ENCODE measurements at regions not wholly inside any gene's neighbourhood (a gene's known extent, or its start where the extent isn't known, plus 50 kb on each side); places are given as distances from the start of the nearest gene placed in this dataset.
A peak's percentile ranks its signal among the peaks of the same experiment; 100 is the strongest.
"Not testable (repeated sequence)": the region's sequence is repeated elsewhere in the genome, so short reads cannot be mapped to it uniquely, and the experiment has no call there.

DNA sequence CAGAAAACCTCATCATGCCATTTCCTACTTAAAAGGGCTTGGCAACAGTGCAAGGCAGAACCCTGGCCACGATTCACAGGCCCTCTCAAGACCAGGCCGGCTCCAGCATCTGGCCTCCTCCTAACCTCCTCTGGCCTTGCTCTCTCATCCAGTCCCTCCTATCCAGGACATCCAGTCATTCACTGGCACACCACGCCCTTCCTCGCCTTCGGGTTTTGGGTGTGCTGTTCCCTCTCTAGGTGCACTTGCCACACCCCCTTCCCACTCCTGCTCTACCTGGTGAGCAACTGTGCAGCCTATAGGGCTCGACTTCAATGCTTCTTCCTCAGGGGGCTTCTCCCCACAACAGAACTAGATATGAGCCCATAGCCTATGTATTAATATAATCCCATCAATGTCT, 317.1 kb downstream of the ARRDC4 start:
- DNase-seq (ENCODE audit: low read depth), result no peak

DNA sequence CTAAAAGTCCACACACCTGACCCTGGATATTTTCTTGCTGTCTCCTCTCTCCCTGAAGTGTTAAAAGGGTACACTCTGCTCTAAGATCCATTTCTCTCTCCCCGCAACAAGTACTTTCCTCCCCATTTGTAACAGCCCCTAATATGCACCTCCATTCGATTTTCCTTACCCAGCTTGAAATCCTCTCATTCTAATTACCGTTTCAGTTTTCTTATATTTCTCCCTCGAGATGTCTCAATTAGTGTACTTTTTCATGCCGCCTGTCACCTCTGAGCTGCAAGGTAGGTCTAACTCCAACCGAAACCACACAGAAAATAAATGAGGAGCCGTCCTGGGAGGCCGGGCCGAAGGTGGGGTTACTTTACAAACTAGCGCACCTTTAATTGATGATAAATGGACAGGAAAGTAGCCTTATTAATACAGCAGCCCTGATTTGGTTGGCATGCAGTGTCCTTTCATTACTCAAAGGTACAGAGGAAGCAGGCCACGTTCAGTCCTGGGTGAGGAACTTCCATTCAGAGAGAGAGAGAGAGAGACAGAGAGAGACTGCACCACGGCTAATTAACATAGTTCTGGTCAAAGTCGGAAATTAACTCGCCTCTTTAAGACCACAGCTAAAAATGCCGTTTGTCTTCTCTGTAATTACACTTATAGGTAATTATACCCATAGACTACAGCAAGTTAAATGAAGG, 319.9 kb downstream of the ARRDC4 start:
- no peak for DNase-seq (ENCODE audit: low read depth)

DNA sequence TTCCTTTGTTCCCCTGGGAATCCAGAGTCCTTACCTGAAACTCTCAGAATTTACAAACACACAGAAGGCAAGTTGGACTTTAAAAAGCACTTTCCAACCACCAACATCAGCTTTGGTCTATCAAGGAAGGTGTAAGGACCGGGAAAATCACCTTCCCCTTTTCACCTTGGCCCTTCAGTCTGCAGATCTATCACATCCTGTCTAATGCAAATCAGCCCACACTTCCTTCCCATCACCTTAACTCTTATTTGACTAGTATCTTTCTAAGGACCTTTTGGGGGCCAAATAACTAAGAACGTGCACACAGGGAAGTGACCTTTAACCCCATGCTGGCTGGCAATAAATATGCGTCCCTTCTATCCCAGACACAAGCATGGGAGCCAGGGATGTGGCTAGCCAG, 320.6 kb downstream of the ARRDC4 start:
- DNase-seq (ENCODE audit: low read depth), result no peak

DNA sequence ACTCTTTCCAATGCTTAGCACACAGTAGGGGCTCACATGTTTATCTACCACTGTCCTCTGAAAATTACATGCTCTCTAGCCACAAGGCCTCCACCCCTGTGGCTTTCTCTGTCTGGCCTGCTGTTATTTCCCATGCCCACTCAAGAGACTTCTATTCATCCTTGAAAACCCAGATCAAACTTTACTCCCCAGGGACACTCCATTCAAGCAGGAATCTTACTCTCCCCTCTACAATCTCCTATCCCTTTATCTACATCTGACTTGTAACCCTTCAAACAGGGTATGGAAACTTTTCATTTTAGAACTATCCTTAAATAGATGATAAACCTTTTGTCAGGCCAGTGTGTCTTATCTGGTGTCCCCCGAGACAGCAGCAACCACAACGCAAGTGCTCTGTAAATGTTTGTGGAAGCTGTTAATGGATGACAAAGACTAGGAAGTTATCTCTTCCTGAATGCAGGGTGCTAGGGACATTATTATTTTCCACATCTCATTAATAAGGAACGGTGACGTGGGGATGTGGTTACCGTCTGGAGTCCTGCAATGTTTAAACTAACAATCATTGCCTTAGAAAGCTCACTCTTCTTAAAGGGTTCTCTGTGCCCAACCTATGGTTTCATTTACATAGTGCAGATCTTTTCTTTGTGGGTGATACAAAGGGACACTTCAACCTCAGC, 322.3 kb downstream of the ARRDC4 start:
- DNase-seq (ENCODE audit: low read depth), result no peak

DNA sequence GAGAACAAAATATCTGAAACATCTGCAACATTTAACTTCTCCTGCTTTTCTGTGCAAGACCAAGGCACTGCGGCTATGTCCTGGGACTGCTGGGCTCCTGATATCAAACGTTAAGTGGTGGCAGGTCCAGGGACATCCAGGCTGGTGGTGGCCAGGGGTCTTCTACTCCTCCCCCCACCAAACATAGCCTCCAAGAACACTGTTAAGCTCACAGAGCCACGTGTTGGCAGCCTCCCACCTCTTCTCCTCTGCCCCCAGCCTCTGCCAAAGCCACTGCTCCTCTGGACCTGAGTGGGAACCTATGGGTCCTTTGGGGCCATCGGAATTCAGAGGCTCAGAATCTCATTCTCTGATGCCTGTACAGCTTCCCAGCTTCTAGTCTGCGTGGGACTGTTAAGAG, 325.7 kb downstream of the ARRDC4 start:
- no peak for DNase-seq (ENCODE audit: low read depth)

DNA sequence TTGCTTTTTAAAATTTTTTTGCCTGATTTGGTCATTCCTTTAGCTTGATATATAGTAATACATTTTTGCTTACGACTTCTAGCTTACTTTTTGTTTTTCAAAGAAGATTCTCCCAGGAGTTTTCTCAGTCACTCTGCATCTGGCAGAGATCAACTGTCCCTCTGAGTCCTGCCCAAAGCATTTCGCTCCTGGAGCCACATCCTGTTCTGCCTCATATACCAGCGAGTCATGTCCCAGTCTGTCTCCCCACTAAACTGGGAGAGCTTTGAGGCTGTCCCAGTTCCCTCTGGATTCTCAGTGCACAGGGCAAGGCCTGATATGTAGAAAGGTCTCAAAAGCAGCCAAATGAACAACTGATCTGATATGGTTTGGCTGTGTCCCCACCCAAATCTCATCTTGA, 326.3 kb downstream of the ARRDC4 start:
- DNase-seq (ENCODE audit: low read depth), result no peak

DNA sequence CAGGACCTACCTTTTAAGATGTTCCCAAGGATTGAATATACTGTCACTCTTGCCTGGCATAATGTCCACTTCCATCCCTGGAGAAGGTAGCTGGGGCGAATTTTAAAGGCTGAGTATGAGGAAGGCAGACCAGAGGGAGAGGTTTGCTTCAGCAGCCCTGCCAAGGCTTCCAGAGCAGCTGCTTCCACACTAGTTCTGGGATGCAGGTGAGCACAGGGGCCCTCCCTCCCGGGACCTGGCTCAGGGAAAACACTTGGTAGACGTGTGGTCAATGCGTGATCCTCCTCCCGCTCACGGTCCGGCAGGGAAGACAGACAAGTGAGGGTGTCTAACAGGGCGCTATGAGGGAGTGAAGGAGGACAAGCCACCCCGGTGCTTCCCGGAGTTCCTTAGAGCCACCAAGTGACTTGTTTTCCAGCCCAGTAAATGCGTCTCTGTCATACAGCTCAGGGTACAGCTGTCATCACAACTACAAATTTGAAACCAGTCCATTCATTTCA, 327.6 kb downstream of the ARRDC4 start:
- no peak for DNase-seq (ENCODE audit: low read depth)

DNA sequence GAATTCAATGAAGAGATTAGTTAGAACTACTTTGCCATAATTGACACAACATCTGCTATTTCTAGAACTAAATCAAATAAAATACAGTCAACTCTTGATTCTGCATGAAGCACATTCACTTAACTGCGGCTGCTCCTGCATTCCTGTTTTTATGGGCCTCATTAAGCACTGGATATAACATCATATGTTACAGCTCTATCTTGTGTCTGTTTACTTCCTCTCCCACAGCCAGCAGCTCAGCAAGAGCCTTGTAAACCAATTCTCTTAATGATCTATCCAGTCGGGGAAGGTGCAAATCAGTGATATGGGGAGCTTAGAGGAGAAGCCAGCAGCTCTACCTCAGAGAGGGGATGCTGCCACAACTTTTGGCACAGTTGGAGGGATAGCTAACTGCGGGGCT, 329.2 kb downstream of the ARRDC4 start:
- no peak for DNase-seq (ENCODE audit: low read depth)

DNA sequence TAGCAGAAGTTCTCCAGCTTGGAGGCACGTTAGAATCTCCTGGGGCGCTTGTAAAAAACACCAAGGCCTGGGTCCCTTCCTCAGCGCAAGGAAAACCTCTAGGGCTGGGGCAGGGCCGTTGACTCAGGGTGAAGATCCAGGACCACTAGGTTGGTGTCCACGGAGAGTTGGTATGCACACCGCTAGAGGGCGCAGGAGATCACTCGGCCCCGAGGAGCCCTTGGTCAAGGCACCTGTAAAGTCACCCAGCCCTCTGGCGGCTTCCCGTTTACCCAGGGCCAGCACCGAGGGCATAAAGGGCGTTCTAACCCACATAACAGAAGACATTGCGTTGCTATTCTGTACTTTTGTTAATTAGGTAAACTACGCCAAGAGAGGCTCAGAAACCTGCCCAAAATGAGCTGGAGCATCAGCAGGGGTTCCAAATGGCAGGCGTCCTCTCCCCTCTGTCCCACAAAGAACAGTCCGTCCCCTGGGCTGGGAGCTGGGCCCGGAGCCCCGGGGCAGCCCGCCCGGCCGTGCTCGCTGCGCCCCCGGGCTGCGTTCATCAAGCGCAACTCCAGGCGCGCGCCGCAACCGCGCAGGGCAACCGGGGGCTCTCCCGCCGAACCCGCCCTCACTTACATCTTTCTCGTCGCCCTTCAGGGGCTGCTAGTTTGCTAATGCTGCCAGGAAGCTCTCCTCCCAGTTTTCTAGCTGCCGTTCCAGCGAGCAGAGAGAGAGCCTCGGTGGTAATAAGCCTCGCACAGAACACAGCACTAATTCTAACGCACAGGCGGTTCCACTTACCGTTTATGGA, 332.1 kb downstream of the ARRDC4 start:
- peak; percentile 13 for DNase-seq (ENCODE audit: low read depth)

DNA sequence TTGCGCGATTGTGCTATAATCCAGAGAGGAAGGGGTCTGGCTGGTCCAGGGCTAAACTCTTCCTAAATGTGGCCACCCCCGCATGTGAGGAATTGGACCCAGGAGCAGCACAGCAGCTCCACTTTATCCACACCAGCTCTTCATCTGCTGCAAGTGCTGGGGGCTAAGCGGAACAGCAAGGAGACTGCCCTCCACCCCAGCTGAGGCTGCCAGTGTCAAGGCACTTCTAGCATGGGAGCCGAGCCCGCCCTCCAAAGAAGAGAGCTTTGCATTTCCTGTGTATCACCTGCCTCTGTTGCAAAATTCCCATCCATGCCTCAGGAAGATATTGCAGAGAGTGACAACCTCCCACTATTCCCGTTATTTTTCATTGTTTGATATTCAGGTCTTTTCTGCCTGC, 333.6 kb downstream of the ARRDC4 start:
- DNase-seq (ENCODE audit: low read depth), result no peak

DNA sequence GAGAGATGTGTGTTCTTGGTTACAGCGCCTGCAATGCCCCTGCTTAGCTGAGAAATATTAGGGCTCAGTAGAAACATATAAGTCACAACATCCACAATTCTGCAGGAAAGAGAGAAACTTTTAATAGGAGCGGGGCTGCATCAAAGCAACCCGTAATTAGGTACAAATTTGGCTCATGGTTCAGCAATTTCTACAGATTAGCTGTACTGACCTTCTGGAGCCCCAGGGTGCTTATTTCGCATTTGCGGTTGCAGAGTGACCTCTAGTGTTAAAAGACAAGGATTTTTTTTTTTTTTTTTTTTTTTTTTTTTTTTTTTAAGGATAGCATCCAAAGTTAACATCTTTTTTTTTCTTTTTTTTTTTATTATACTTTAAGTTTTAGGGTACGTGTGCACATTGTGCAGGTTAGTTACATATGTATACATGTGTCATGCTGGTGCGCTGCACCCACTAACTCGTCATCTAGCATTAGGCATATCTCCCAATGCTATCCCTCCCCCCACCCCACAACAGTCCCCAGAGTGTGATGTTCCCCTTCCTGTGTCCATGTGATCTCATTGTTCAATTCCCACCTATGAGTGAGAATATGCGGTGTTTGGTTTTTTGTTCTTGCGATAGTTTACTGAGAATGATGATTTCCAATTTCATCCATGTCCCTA, 334.7 kb downstream of the ARRDC4 start:
- DNase-seq (ENCODE audit: low read depth), result not testable (repeated sequence)

DNA sequence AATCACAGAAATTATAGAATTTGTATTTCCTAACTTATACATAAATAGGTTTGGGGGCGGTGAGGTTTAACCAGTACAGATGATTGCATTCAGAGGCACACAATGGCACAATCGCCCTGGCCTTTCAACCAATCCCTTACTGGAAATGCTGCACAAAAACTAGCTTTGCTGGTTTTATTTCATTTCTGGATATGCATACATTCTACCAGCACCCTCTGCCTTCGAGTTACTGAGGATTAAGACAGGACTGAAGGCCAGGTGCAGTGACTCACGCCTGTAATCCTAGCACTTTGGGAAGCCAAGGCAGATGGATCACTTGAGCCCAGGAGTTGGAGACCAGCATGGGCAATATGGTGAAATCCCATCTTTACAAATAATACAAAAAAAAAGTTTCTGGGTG, 336.1 kb downstream of the ARRDC4 start:
- DNase-seq (ENCODE audit: low read depth), result no peak

DNA sequence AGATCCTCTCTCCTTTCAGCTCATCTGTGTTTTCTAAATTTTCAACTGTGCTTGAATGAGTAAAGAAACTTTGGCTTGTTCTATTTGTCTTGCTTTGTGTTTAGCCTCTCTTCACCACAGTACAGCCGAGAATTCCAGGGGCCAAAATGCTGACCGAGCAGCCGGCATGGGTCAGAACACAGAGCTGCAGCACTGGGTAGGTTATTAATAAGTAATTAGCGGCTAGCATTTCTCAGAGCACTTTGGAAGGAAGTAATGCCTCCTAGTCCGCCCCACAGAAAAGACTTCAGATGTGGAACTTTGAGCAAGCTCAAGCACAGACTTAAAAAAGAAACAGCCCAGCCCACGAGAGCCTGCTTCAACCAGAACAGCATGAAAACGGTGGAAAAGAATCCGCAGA, 343.9 kb downstream of the ARRDC4 start:
- DNase-seq (ENCODE audit: low read depth), result no peak

DNA sequence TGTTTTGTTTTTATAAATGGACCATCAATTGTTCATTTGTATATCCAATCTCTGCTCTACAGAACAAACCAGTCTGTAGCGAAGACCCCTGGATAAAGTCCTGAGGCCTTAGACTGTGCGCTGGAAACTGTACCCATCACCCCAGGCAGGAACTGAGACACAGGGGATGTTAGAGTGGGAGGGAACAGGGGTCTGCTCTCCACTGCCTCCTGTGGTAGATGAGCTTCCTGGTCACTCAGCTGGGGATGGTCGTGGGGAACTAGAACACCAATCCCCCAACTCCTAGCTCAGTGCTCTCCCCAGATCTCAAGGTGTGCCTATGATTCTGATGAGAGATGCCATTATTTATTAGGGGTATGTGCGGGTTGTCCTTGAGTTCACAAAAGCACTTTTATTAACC, 340.2 kb upstream of the IGF1R start:
- no peak for DNase-seq (ENCODE audit: low read depth)

DNA sequence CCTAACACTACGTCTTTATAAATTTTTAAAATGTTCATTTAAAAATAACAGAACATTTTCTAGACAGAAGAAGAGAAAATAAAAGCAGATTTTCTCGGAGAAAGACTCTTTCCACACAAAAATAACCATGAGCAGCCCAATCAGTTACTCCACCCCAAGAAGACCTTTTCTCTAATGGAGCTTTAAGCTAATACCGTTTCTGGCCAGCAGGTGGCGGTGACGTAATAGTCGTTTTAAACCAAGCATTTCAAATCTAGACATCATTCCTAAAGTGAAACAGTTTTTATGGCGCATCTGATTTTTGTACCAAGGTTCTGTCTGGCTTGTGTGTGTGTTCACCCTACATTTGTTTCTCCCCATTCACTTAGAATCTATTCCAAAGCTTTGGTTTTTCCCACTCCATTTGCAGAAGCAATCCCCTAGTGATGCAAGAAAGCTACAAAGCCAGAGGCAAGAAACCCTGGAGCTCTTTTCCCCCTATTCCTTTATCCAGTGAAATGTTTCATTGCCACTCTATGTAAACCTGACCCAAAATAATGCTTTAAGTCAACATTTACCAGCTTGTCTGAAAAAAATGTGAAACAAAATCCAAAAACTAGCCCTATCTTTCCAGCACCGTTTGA, 336.7 kb upstream of the IGF1R start:
- peak; percentile 55 for DNase-seq (ENCODE audit: low read depth)

DNA sequence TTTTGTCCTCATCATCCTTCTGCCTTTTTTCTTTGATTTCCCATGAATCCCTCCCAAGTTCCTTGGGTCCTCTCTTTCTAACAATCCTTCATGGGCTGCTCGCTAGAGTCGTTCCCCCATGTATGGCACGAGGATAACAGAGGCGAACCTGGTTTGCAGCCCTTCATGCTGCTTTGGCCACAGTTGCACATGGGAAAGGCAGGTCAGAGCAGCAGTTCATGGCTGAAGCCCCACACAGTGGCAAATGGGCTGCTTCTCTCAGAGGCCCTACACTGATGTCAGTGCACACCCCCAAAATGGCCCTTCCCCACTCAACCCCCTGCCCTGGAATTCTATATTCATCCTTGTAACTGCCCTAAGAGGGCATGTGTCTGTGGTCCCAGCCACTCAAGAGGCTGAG, 335.4 kb upstream of the IGF1R start:
- DNase-seq (ENCODE audit: low read depth), result no peak

DNA sequence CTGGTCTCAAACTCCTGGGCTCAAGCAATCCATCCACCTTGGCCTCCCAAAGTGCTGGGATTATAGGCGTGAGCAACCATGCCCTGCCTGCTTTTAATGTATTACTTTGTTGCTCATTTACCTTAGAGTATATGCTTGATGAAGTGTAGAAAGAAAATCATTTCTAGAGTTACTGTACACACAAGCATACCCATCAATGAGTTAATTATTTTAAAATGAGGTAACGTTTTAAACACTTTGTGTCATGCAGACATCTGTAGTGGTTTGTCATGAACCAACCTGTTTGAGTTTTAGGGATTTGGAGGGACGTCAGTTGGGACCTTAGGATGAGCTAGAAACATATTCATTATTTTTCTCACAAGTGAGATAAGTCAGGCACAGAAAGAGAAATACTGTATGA, 332.4 kb upstream of the IGF1R start:
- no peak for DNase-seq (ENCODE audit: low read depth)

DNA sequence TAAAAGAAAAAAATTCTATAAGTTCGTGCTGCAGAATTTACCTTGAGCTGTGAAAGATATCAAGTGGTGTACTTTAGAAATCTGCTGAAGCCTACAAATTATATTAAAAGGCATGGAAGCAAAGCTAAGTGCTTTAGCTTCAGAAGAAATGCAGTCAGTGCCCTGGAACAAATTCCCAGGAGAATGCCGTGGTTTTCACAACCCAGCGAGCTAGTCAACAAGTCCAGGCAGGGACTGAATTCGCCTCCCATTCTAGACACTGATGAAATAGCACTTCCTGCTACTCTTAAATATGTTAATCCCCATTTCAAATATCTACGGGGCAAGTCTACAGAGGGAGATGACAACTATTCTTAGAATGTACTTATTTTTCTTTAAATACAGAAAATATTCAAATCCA, 326.4 kb upstream of the IGF1R start:
- no peak for DNase-seq (ENCODE audit: low read depth)

DNA sequence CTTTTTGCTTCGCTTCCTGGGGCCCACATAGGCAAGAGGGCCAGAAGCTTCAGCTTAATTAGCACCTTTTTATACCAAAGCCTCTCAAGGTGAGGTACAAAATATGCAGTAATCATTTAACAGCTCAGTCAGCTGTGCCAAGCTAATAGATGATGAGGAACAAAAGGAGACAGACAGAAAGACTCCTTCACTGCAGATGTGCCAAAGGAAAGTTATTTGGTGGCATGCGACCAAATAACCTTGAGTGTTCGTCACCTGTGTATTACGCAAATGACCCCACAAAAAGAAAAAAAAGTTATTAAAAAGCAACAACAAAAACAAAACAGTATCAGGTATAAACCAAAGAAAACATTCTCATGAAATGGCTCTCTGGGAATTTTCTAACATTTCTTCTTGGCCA, 325.8 kb upstream of the IGF1R start:
- no peak for DNase-seq (ENCODE audit: low read depth)

DNA sequence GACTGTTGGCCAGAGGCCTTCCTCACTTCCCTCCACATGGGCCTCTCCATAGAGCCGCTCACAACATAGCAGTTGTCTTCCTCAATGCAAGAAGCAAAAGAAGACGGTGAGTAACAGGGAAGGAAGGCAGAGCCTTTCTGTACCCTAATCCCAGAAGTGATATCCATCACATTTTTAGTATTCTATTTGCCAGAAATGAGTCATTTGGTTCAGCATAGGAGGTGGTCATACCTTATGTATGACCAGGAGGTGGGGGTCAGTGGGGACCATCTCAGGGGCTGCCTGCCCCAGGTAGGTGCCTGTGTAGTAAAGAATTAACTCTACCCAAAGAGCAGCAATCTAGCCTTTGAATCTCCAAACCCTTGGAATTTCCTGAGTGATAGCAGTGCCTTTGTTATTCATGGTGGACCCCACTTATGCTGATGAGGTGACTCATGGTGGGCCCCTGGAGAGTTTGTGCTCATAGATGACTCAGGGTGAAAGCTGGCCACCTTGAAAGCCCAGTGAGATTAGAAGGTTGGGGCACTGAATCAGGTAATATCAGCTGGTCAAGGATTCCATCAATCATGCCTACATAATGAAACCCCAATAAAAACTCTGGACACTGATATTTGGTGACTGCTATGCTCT, 323.9 kb upstream of the IGF1R start:
- DNase-seq (ENCODE audit: low read depth), result no peak

DNA sequence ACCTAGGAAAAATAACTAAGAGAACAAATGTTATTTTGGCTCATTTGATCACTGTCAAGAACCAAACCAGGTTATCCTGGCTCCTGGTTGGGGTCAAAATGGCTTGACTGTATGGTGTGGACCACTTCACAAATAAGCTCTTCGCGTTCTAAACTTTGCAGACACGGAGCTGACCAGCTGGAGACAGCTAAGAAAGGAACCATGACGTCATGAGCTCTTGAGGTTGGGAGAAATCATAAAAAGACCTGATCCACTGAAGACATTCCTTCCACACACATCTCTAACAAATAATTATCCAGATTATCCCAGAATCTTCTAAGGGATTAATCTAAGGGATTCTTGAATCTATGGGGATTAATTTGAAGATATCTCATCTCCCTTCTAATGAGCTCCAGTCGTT, 321.5 kb upstream of the IGF1R start:
- no peak for DNase-seq (ENCODE audit: low read depth)

DNA sequence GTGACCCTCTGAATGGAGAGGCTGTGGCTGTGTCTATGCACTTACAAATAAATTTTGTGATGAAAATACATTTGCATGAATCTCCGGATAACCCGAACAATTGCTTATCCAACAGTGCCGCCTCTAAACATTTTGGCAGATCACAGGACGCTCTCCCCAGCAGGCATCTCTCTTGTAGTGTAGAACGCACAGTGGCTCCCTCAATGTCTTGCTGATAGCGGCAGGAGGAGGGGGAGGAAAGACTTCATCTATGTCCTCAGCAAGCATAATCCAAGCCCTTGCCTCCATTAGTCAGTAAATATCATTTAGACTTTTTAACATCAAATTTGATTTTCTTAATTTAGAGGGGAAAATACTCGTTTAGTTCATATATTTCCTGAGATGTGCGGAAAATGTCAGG, 318.1 kb upstream of the IGF1R start:
- no peak for DNase-seq (ENCODE audit: low read depth)

All from stimulated activated CD8-positive, alpha-beta memory T cell treated with anti-CD3 and anti-CD28 coated beads, Interleukin-15, amount 100 ng/mL, for 24 hours (primary cell).